Stomach (tissue), 8 donors: ENCODE measurements at regions not wholly inside any gene's neighbourhood (a gene's known extent, or its start where the extent isn't known, plus 50 kb on each side); places are given as distances from the start of the nearest gene placed in this dataset.

ENCODE experiments used
- DNase-seq, 2 donors: peaks; one replicate each; pipeline versions ENCODE4 v3.0.0 to v3.0.0-alpha.2; 2013 to 2019
- H3K27ac ChIP-seq, 5 donors: fragments of 200-600 bp in 4 of 5; sonication (generic) in 4 of 5; one replicate each; pipeline ENCODE4 v1.5.1; 2013 to 2019; ENCODE audit warnings: mild to moderate bottlenecking in 1 of 5, moderate library complexity in 1 of 5
- H3K27me3 ChIP-seq, 3 donors: fragments of 200-600 bp; sonication (generic); one replicate each; pipeline ENCODE4 v1.5.1; 2017 to 2019; ENCODE audit warnings: mixed run types in 1 of 3
- H3K36me3 ChIP-seq, 4 donors: fragments of 200-600 bp; sonication (generic); 1 replicate in 3 of 4; 2 replicates in 1 of 4; pipeline ENCODE4 v1.5.1; 2016 to 2019
- H3K4me1 ChIP-seq, 4 donors: fragments of 200-600 bp; sonication (generic); one replicate each; pipeline ENCODE4 v1.5.1; 2016 to 2019
- H3K4me3 ChIP-seq, 4 donors: fragments of 200-600 bp; sonication (generic) in 3 of 4; one replicate each; pipeline ENCODE4 v1.5.1; 2016 to 2019; ENCODE audit warnings: mild to moderate bottlenecking in 1 of 4
- H3K9me3 ChIP-seq, 4 donors: fragments of 200-600 bp; sonication (generic); one replicate each; pipeline ENCODE4 v1.5.1; 2016 to 2019
- EP300 ChIP-seq: sonication (generic); formaldehyde crosslinking; IDR thresholded peaks from one replicate; pipeline ENCODE4 v1.6.1; 2017; ENCODE audit warnings: antibody characterized with exemption
- POLR2A ChIP-seq, 4 donors: fragments of 450-650 bp; IDR thresholded peaks; one replicate each; pipeline ENCODE4 v1.6.1; 2016; ENCODE audit warnings: antibody characterized with exemption in 4 of 4, control low read depth in 2 of 4, mild to moderate bottlenecking in 1 of 4, moderate library complexity in 1 of 4
- POLR2AphosphoS5 ChIP-seq, 3 donors: sonication (generic); formaldehyde crosslinking; IDR thresholded peaks; one replicate each; pipeline ENCODE4 v1.6.1; 2016; ENCODE audit warnings: antibody characterized with exemption in 3 of 3
- WGBS, 5 donors: extraction: QIAGEN DNeasy Blood & Tissue Kit in 3 of 5; methylation state at CpG; one replicate each; pipeline versions ENCODE4 v1.1.5 to v1.1.7; 2013 to 2018; 5-methylcytosine and 5-hydroxymethylcytosine counted together
- intact Hi-C: fragments of 100-400 bp; cut with DNase I; formaldehyde crosslinking; loops from one replicate; pipeline ENCODE4 v1.15.1; 2023; ENCODE audit warnings: low total_unique reads
- TF ChIP-seq, protein P1 (sequence below), 7 experiments: fragments of 450-650 bp in 4 of 7; fragments of 200-600 bp in 3 of 7; sonication (generic) in 3 of 7; IDR thresholded peaks; one replicate each; pipeline ENCODE4 v1.5.1; 2016 to 2019; ENCODE audit warnings: antibody characterized with exemption in 7 of 7, control low read depth in 2 of 7, mild to moderate bottlenecking in 1 of 7
- donor health status: healthy with polysubstance abuse.
- donor health status: Bipolar disorder and iron deficiency.
- donor health status: healthy.

DNA sequence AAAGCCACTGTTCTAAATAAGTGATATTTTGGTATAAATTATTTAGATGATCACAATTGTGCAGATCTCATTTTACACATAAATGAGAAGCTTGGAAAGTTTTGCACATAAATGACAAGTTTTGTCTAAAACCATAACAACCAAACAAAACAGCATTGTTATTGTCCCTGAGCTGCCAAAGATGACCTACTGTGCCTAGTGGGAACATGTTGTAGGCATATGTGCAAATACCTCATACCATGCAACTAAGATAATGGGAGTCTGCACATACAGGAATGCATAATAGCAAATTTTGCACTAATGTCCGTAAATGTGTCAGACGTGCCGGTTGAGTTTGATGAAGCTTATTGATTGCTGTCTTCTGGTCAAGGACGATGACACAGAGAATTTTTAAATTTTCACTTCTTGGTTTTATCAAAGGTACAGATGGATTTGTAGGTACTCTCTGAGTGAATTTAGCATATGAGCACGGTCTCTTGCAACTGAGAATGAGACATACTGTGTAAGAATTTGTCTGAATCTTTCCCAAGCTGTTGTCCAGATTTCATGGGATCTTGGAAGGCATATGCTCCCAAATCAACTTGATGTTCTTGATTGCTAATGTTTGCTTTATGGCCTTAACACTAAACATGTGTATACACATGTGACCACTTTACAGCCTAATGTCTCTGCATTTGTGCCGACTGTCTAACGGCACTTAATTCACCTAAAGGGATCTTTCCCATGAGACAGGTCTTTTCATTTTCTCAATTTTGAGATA lies 1133.5 kb downstream of the FAT4 start:
- 89 to 92% (median 91%) methylated on average over 7 of the region's 7 CpGs for WGBS, 5 donors
- H3K36me3 ChIP-seq: no peaks in the 10 kb centered on the region
- intact Hi-C loops: no loop called here

DNA sequence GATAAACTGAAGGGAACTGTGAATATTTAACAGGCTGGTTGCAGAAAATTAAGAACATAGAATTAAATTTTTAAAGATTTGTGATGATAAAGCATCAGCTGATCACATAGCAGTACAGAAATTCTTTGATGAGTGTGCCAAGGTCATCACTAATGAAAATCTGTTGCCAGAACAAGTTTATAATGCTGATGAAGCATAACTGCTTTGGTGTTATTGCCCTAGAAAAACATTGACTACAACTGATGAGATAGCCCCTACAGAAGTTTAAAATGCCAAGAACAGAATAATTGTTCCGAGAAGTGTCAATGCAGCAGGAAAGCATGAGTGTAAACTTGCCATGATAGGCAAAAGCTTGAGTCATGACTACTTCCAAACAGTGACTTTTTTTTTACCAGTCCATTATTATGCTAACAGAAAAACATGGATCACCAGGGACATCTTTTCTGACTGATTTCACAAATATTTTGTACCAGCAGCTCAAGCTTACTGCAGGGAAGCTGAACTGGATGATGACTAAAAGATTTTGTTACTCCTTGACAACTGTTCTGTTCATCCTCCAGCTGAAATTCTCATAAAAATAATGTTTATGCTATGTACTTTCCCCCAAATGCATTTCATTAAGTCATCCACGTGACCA lies 1136.6 kb downstream of the FAT4 start:
- no peak overlapping the region for H3K27ac ChIP-seq
- TF ChIP-seq POLR2A (IDR thresholded peaks at IDR 0.05) (no peak), EP300 (no peak), POLR2AphosphoS5 (IDR thresholded peaks at IDR 0.05) (no peak)
- TF ChIP-seq, protein P1, sequence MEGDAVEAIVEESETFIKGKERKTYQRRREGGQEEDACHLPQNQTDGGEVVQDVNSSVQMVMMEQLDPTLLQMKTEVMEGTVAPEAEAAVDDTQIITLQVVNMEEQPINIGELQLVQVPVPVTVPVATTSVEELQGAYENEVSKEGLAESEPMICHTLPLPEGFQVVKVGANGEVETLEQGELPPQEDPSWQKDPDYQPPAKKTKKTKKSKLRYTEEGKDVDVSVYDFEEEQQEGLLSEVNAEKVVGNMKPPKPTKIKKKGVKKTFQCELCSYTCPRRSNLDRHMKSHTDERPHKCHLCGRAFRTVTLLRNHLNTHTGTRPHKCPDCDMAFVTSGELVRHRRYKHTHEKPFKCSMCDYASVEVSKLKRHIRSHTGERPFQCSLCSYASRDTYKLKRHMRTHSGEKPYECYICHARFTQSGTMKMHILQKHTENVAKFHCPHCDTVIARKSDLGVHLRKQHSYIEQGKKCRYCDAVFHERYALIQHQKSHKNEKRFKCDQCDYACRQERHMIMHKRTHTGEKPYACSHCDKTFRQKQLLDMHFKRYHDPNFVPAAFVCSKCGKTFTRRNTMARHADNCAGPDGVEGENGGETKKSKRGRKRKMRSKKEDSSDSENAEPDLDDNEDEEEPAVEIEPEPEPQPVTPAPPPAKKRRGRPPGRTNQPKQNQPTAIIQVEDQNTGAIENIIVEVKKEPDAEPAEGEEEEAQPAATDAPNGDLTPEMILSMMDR (IDR thresholded peaks at IDR 0.05): no peak
- no peak for DNase-seq
- no peaks in the 10 kb centered on the region for H3K4me1 ChIP-seq
- H3K4me3 ChIP-seq: no peak overlapping the region
- no peaks in the 10 kb centered on the region for H3K36me3 ChIP-seq
- no peaks in the 10 kb centered on the region for H3K9me3 ChIP-seq
- WGBS, 5 donors: 66 to 70% (median 69%) methylated on average over 2 of the region's 2 CpGs
- no peaks in the 10 kb centered on the region for H3K27me3 ChIP-seq
- intact Hi-C loops: no loop called here

More for the DNA sequence above, 1133.5 kb downstream of the FAT4 start:
- Histone ChIP-seq H3K4me1 (no peaks in the 10 kb centered on the region), H3K27me3 (no peaks in the 10 kb centered on the region), H3K4me3 (no peak overlapping the region), H3K27ac (no peak overlapping the region), H3K9me3 (no peaks in the 10 kb centered on the region)
- TF ChIP-seq, protein P1 (IDR thresholded peaks at IDR 0.05): no peak
- TF ChIP-seq EP300 (no peak), POLR2A (IDR thresholded peaks at IDR 0.05) (no peak), POLR2AphosphoS5 (IDR thresholded peaks at IDR 0.05) (no peak)
- DNase-seq: no peak

DNA sequence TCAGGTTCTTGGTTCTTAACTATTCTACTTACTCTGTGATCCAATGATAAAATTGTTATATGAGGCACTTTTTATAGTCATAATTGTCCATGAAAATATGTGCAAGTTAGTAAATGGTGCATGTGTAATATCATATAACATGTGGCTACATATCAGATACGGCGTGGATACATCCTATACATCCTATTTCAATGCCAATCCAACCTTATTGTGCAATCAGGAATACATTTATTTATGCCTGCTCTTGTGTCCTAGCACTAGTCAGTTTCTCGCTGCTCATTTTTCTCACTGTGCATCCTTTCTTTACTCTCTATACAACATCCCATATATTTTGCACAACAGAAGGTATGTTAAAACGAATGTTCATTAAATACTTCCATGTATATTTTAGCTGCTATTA lies 1141.1 kb downstream of the FAT4 start:
- no peak for DNase-seq
- Histone ChIP-seq H3K9me3 (no peaks in the 10 kb centered on the region), H3K27me3 (no peaks in the 10 kb centered on the region), H3K4me1 (no peaks in the 10 kb centered on the region), H3K36me3 (no peaks in the 10 kb centered on the region), H3K27ac (no peak overlapping the region), H3K4me3 (no peak overlapping the region)
- intact Hi-C loops: no loop called here
- TF ChIP-seq EP300: no peak
- TF ChIP-seq POLR2A (IDR thresholded peaks at IDR 0.05): no peak
- TF ChIP-seq, protein P1 (IDR thresholded peaks at IDR 0.05): no peak
- no peak for TF ChIP-seq POLR2AphosphoS5 (IDR thresholded peaks at IDR 0.05)
- 62 to 91% (median 86%) methylated on average over 4 of the region's 4 CpGs for WGBS, 5 donors

DNA sequence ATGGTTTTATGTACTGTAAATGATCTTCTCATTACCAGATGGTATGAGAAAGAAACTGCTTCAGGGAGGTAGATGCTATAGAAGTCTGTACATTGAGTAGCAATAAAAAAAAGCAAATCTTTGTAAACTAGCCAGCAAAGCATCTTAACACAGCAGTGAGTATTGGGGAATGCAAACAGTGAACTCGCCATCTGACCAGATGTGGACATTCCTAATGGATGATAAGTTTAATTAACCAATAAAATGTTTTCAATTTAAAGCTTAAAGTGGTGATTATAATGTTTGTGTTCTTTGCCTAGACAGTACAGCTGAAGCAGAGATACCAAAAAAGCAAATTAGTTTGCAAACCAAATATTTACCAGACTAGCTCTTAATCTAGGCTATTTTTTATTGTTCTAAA lies 1144.2 kb downstream of the FAT4 start:
- intact Hi-C loops: no loop called here
- Histone ChIP-seq H3K4me1 (no peaks in the 10 kb centered on the region), H3K27me3 (no peaks in the 10 kb centered on the region), H3K9me3 (no peaks in the 10 kb centered on the region), H3K27ac (no peak overlapping the region), H3K36me3 (no peaks in the 10 kb centered on the region), H3K4me3 (no peak overlapping the region)
- TF ChIP-seq, protein P1 (IDR thresholded peaks at IDR 0.05): no peak
- TF ChIP-seq EP300: no peak
- no peak for TF ChIP-seq POLR2A (IDR thresholded peaks at IDR 0.05)
- TF ChIP-seq POLR2AphosphoS5 (IDR thresholded peaks at IDR 0.05): no peak
- 13 to 56% (median 34%) methylated on average over 1 of the region's 1 CpG for WGBS, 5 donors
- DNase-seq: peak in 1 of 2 donors; percentile 8
